ENCODE measurements at regions not wholly inside any gene's neighbourhood (a gene's known extent, or its start where the extent isn't known, plus 50 kb on each side); places are given as distances from the start of the nearest gene placed in this dataset.

GRCh38 chr7:85775431-85775830, 588.6 kb upstream of the SEMA3D start:
- Histone ChIP-seq H3K4me3 (ENCODE audit: low read length) (no peak overlapping the region), H3K9me3 (ENCODE audit: control insufficient read depth in 1 of 2, insufficient read depth in 1 of 2, low read length in 2 of 2) (no peaks in the 10 kb centered on the region), H3K27me3 (ENCODE audit: control insufficient read depth in 1 of 2, insufficient read depth in 2 of 2, low read length in 2 of 2) (no peaks in the 10 kb centered on the region), H3K4me1 (ENCODE audit: insufficient read depth, low read length) (no peaks in the 10 kb centered on the region), H3K36me3 (ENCODE audit: insufficient read depth, low read length) (no peaks in the 10 kb centered on the region), H3K27ac (ENCODE audit: low read depth in 1 of 2, low read length in 2 of 2) (no peak overlapping the region)
- no peaks in the 10 kb centered on the region for H3K36me3 Mint-ChIP-seq (ENCODE audit: low read depth)
- CTCF ChIA-PET, result no interaction called here
- DNase-seq (no peak), ATAC-seq (ENCODE audit: poor library complexity) (no peak)
- no peak overlapping the region for H3K4me3 Mint-ChIP-seq
- intact Hi-C loops (cut with DNase I, micrococcal nuclease), result no loop called here
- H3K27ac Mint-ChIP-seq, result no peak overlapping the region
- no peaks in the 10 kb centered on the region for H3K27me3 Mint-ChIP-seq
- TF ChIP-seq CTCF (IDR thresholded peaks at IDR 0.05), result no peak
- POLR2A ChIA-PET, result no interaction called here
- H3K4me1 Mint-ChIP-seq (ENCODE audit: low read depth), result no peaks in the 10 kb centered on the region
- H3K9me3 Mint-ChIP-seq, result no peaks in the 10 kb centered on the region

- ChIA-PET CTCF (no interaction called here), POLR2A (no interaction called here)
- ATAC-seq (ENCODE audit: poor library complexity), result no peak
- H3K27ac ChIP-seq (ENCODE audit: low read depth in 1 of 2, low read length in 2 of 2), result no peak overlapping the region
- DNase-seq, result no peak
- H3K27me3 ChIP-seq (ENCODE audit: control insufficient read depth in 1 of 2, insufficient read depth in 2 of 2, low read length in 2 of 2), result no peaks in the 10 kb centered on the region
- no peaks in the 10 kb centered on the region for H3K36me3 Mint-ChIP-seq (ENCODE audit: low read depth)
- no peak overlapping the region for H3K4me3 Mint-ChIP-seq
- H3K36me3 ChIP-seq (ENCODE audit: insufficient read depth, low read length), result no peaks in the 10 kb centered on the region
- no peaks in the 10 kb centered on the region for H3K27me3 Mint-ChIP-seq
- intact Hi-C loops (cut with DNase I, micrococcal nuclease), result no loop called here
- H3K9me3 Mint-ChIP-seq, result no peaks in the 10 kb centered on the region
- no peak overlapping the region for H3K27ac Mint-ChIP-seq
- H3K9me3 ChIP-seq (ENCODE audit: control insufficient read depth in 1 of 2, insufficient read depth in 1 of 2, low read length in 2 of 2), result no peaks in the 10 kb centered on the region
- TF ChIP-seq CTCF (IDR thresholded peaks at IDR 0.05), result no peak
- H3K4me1 Mint-ChIP-seq (ENCODE audit: low read depth), result no peaks in the 10 kb centered on the region
- H3K4me1 ChIP-seq (ENCODE audit: insufficient read depth, low read length), result no peaks in the 10 kb centered on the region
- no peak overlapping the region for H3K4me3 ChIP-seq (ENCODE audit: low read length)
These were observed 588.1 kb upstream of the SEMA3D start for GRCh38 chr7:85774986-85775385.

- Mint-ChIP-seq H3K9me3 (no peaks in the 10 kb centered on the region), H3K4me3 (no peak overlapping the region), H3K27ac (no peak overlapping the region), H3K4me1 (ENCODE audit: low read depth) (no peaks in the 10 kb centered on the region), H3K27me3 (no peaks in the 10 kb centered on the region), H3K36me3 (ENCODE audit: low read depth) (no peaks in the 10 kb centered on the region)
- ATAC-seq (ENCODE audit: poor library complexity), result no peak
- intact Hi-C loops (cut with DNase I, micrococcal nuclease), result no loop called here
- Histone ChIP-seq H3K4me3 (ENCODE audit: low read length) (no peak overlapping the region), H3K9me3 (ENCODE audit: control insufficient read depth in 1 of 2, insufficient read depth in 1 of 2, low read length in 2 of 2) (peaks cover 0 to 4% of the 10 kb centered on the region in 2 experiments), H3K36me3 (ENCODE audit: insufficient read depth, low read length) (no peaks in the 10 kb centered on the region), H3K4me1 (ENCODE audit: insufficient read depth, low read length) (no peaks in the 10 kb centered on the region), H3K27me3 (ENCODE audit: control insufficient read depth in 1 of 2, insufficient read depth in 2 of 2, low read length in 2 of 2) (no peaks in the 10 kb centered on the region), H3K27ac (ENCODE audit: low read depth in 1 of 2, low read length in 2 of 2) (no peak overlapping the region)
- ChIA-PET CTCF (no interaction called here), POLR2A (no interaction called here)
- TF ChIP-seq CTCF (IDR thresholded peaks at IDR 0.05), result no peak
- no peak for DNase-seq
These were observed 586.4 kb upstream of the SEMA3D start for GRCh38 chr7:85773116-85773728.

Data from CD4-positive, alpha-beta T cell (primary cell).